Type B pancreatic cell (in vitro differentiated cells): ENCODE measurements at regions not wholly inside any gene's neighbourhood (a gene's known extent, or its start where the extent isn't known, plus 50 kb on each side); places are given as distances from the start of the nearest gene placed in this dataset.
"Not testable (repeated sequence)": the region's sequence is repeated elsewhere in the genome, so short reads cannot be mapped to it uniquely, and the experiment has no call there.

Experiments
- DNase-seq: peaks from one replicate; pipeline ENCODE4 v3.0.0; 2021; ENCODE audit warnings: mixed read lengths; ENCODE audit not compliant: unreplicated experiment; ENCODE audit errors: extremely low spot score
- H3K27ac Mint-ChIP-seq: 2 replicates; pipeline ENCODE4 v1.8.0; 2021; ENCODE audit warnings: mild to moderate bottlenecking, mixed read lengths
- H3K27me3 Mint-ChIP-seq: 2 replicates; pipeline ENCODE4 v1.8.0; 2021; ENCODE audit warnings: mixed read lengths
- H3K36me3 Mint-ChIP-seq: 2 replicates; pipeline ENCODE4 v1.8.0; 2021; ENCODE audit warnings: mixed read lengths
- H3K4me1 Mint-ChIP-seq: one replicate; pipeline ENCODE4 v1.8.0; 2021; ENCODE audit warnings: mixed read lengths; ENCODE audit not compliant: unreplicated experiment
- H3K4me3 Mint-ChIP-seq: 2 replicates; pipeline ENCODE4 v1.8.0; 2021; ENCODE audit warnings: mild to moderate bottlenecking, mixed read lengths
- H3K9me3 Mint-ChIP-seq: 2 replicates; pipeline ENCODE4 v1.8.0; 2021; ENCODE audit warnings: mixed read lengths
- CTCF ChIP-seq: fragments of 200-600 bp; sonication (generic); conservative IDR thresholded peaks from 2 replicates; pipeline ENCODE4 v1.5.0; 2021; ENCODE audit warnings: antibody characterized with exemption, mild to moderate bottlenecking

GRCh38 chr7:52586704-52587103 is 448.7 kb upstream of the POM121L12 start:
- Mint-ChIP-seq H3K4me3 (no peak overlapping the region), H3K4me1 (peaks cover 3% of the 10 kb centered on the region), H3K27me3 (no peaks in the 10 kb centered on the region), H3K36me3 (no peaks in the 10 kb centered on the region), H3K27ac (no peak overlapping the region), H3K9me3 (peaks cover 13% of the 10 kb centered on the region)
- no peak for TF ChIP-seq CTCF
- DNase-seq, result no peak

- Mint-ChIP-seq H3K4me3 (no peak overlapping the region), H3K4me1 (peaks cover 3% of the 10 kb centered on the region), H3K36me3 (no peaks in the 10 kb centered on the region), H3K27me3 (no peaks in the 10 kb centered on the region), H3K9me3 (peaks cover 13% of the 10 kb centered on the region), H3K27ac (no peak overlapping the region)
- DNase-seq, result no peak
- TF ChIP-seq CTCF, result no peak
Measured at GRCh38 chr7:52584041-52584440, 451.4 kb upstream of the POM121L12 start.

GRCh38 chr7:52573141-52573540 is 462.3 kb upstream of the POM121L12 start:
- not testable (repeated sequence) for H3K27ac Mint-ChIP-seq, H3K4me3 Mint-ChIP-seq, H3K4me1 Mint-ChIP-seq, H3K36me3 Mint-ChIP-seq, DNase-seq, H3K9me3 Mint-ChIP-seq, H3K27me3 Mint-ChIP-seq

- TF ChIP-seq CTCF, result no peak
- Mint-ChIP-seq H3K36me3 (no peaks in the 10 kb centered on the region), H3K4me3 (no peak overlapping the region), H3K9me3 (no peaks in the 10 kb centered on the region), H3K27ac (no peak overlapping the region), H3K4me1 (peaks cover 3% of the 10 kb centered on the region), H3K27me3 (no peaks in the 10 kb centered on the region)
- DNase-seq, result no peak
Measured at GRCh38 chr7:52571026-52571425, 464.4 kb upstream of the POM121L12 start.

GRCh38 chr7:52569151-52569550 is 466.3 kb upstream of the POM121L12 start:
- no peak for DNase-seq

GRCh38 chr7:52565974-52566373 is 469.5 kb upstream of the POM121L12 start:
- Mint-ChIP-seq H3K4me1 (peaks cover 6% of the 10 kb centered on the region), H3K36me3 (no peaks in the 10 kb centered on the region), H3K27ac (no peak overlapping the region), H3K27me3 (no peaks in the 10 kb centered on the region), H3K4me3 (no peak overlapping the region), H3K9me3 (peaks cover 4% of the 10 kb centered on the region)
- no peak for TF ChIP-seq CTCF
- DNase-seq, result no peak

More at GRCh38 chr7:52569151-52569550, 466.3 kb upstream of the POM121L12 start:
- Mint-ChIP-seq H3K36me3 (no peaks in the 10 kb centered on the region), H3K4me3 (no peak overlapping the region), H3K27ac (no peak overlapping the region), H3K9me3 (no peaks in the 10 kb centered on the region), H3K4me1 (peaks cover 6% of the 10 kb centered on the region), H3K27me3 (no peaks in the 10 kb centered on the region)
- no peak for TF ChIP-seq CTCF
